Neuronal stem cell (in vitro differentiated cells): ENCODE measurements at regions not wholly inside any gene's neighbourhood (a gene's known extent, or its start where the extent isn't known, plus 50 kb on each side); places are given as distances from the start of the nearest gene placed in this dataset.

Experiments
- DNase-seq: peaks from one replicate; pipeline ENCODE4 v3.0.0-alpha.2; 2013; ENCODE audit warnings: low spot score
- H2AFZ ChIP-seq: one replicate; pipeline ENCODE4 v1.6.1; 2013; ENCODE audit warnings: mild to moderate bottlenecking, low read length, inconsistent platforms
- H2AK5ac ChIP-seq: 2 replicates; pipeline ENCODE4 v1.6.1; 2013; ENCODE audit warnings: low read depth, mild to moderate bottlenecking, inconsistent platforms, low read length, moderate library complexity, mixed read lengths
- H2BK120ac ChIP-seq: 2 replicates; pipeline ENCODE4 v1.6.1; 2013; ENCODE audit warnings: low read depth, mild to moderate bottlenecking, inconsistent platforms, low read length, moderate library complexity, mixed read lengths
- H2BK12ac ChIP-seq: one replicate; pipeline ENCODE4 v1.6.1; 2013; ENCODE audit warnings: low read length, inconsistent platforms
- H2BK15ac ChIP-seq: 2 replicates; pipeline ENCODE4 v1.6.1; 2013; ENCODE audit warnings: mild to moderate bottlenecking, low read length, inconsistent platforms, mixed read lengths
- H2BK5ac ChIP-seq: one replicate; pipeline ENCODE4 v1.6.1; 2013; ENCODE audit warnings: inconsistent platforms, mild to moderate bottlenecking, low read length, moderate library complexity
- H3K14ac ChIP-seq: one replicate; pipeline ENCODE4 v1.6.1; 2013; ENCODE audit warnings: low read length, inconsistent platforms
- H3K18ac ChIP-seq: 2 replicates; pipeline ENCODE4 v1.6.1; 2013; ENCODE audit warnings: low read length, inconsistent platforms
- H3K23ac ChIP-seq: 2 replicates; pipeline ENCODE4 v1.6.1; 2013; ENCODE audit warnings: low read depth, mild to moderate bottlenecking, mixed read lengths, low read length, inconsistent platforms; ENCODE audit not compliant: poor library complexity
- H3K27ac ChIP-seq: replicated peaks from 3 replicates; pipeline ENCODE4 v1.5.1; 2013; ENCODE audit warnings: low read length, inconsistent platforms
- H3K27me3 ChIP-seq, 3 experiments: 2 replicates each; pipeline ENCODE4 v1.6.1; 2013; ENCODE audit warnings: low read length in 3 of 3, mild to moderate bottlenecking in 2 of 3, inconsistent platforms in 1 of 3, low read depth in 1 of 3, mixed read lengths in 1 of 3, moderate library complexity in 1 of 3; ENCODE audit not compliant: control insufficient read depth in 3 of 3, insufficient read depth in 3 of 3
- H3K36me3 ChIP-seq, 2 donors: replicated peaks in 1 of 2; 2 replicates each; pipeline ENCODE4 v1.6.1; 2013; ENCODE audit warnings: low read length in 2 of 2; ENCODE audit not compliant: control insufficient read depth in 2 of 2, insufficient read depth in 2 of 2
- H3K4ac ChIP-seq: 2 replicates; pipeline ENCODE4 v1.6.1; 2013; ENCODE audit warnings: inconsistent platforms, mild to moderate bottlenecking, low read length, moderate library complexity
- H3K4me1 ChIP-seq, 2 donors: 1 replicate in 1 of 2; 2 replicates in 1 of 2; pipeline ENCODE4 v1.6.1; 2013; ENCODE audit warnings: low read length in 2 of 2, low read depth in 1 of 2; ENCODE audit not compliant: control insufficient read depth in 2 of 2, insufficient read depth in 1 of 2
- H3K4me2 ChIP-seq: one replicate; pipeline ENCODE4 v1.6.1; 2013; ENCODE audit warnings: mild to moderate bottlenecking, low read length, inconsistent platforms; ENCODE audit not compliant: insufficient read depth, poor library complexity, severe bottlenecking
- H3K4me3 ChIP-seq, 2 donors: 2 replicates each; pipeline ENCODE4 v1.5.1; 2013; ENCODE audit warnings: low read length in 2 of 2, mild to moderate bottlenecking in 2 of 2, inconsistent platforms in 1 of 2, moderate library complexity in 1 of 2
- H3K79me1 ChIP-seq: one replicate; pipeline ENCODE4 v1.6.1; 2013; ENCODE audit warnings: low read depth, mild to moderate bottlenecking, inconsistent platforms, low read length, moderate library complexity
- H3K9ac ChIP-seq: one replicate; pipeline ENCODE4 v1.6.1; 2013; ENCODE audit warnings: mild to moderate bottlenecking, low read depth, low read length, inconsistent platforms; ENCODE audit not compliant: poor library complexity
- H3K9me3 ChIP-seq, 2 donors: replicated peaks in 1 of 2; 2 replicates each; pipeline versions ENCODE3 to v1.6.1; 2013; ENCODE audit warnings: low read length in 2 of 2, mild to moderate bottlenecking in 2 of 2, inconsistent platforms in 1 of 2, low read depth in 1 of 2, mixed read lengths in 1 of 2, moderate library complexity in 1 of 2; ENCODE audit not compliant: control insufficient read depth in 2 of 2, insufficient read depth in 1 of 2
- H4K8ac ChIP-seq: one replicate; pipeline ENCODE4 v1.6.1; 2013; ENCODE audit warnings: low read depth, mild to moderate bottlenecking, inconsistent platforms, low read length, moderate library complexity
- H4K91ac ChIP-seq: one replicate; pipeline ENCODE4 v1.6.1; 2013; ENCODE audit warnings: low read length, low read depth, mild to moderate bottlenecking, inconsistent platforms; ENCODE audit not compliant: poor library complexity
- WGBS, 2 donors: extraction: QIAGEN DNeasy Blood & Tissue Kit; methylation state at CpG; one replicate each; pipeline ENCODE4 v1.1.7; 2013; ENCODE audit warnings: missing lambda C conversion rate in 2 of 2, mixed read lengths in 1 of 2; ENCODE audit not compliant: insufficient read length in 2 of 2, insufficient replicate concordance in 1 of 2; ENCODE audit errors: extremely low coverage in 2 of 2; 5-methylcytosine and 5-hydroxymethylcytosine counted together

GRCh38 chr2:62284980-62285379 lies 89.1 kb downstream of the B3GNT2 start:
- no peak overlapping the region for H3K9ac ChIP-seq
- H3K27me3 ChIP-seq, result no peaks in the 10 kb centered on the region
- no peak overlapping the region for H4K8ac ChIP-seq
- no peak overlapping the region for H4K91ac ChIP-seq
- no peaks in the 10 kb centered on the region for H3K4me1 ChIP-seq
- no peak overlapping the region for H3K27ac ChIP-seq
- H3K18ac ChIP-seq, result no peak overlapping the region
- H3K23ac ChIP-seq, result no peak overlapping the region
- H2BK5ac ChIP-seq, result no peak overlapping the region
- no peak overlapping the region for H2BK120ac ChIP-seq
- H3K9me3 ChIP-seq, result peaks cover 0 to 4% of the 10 kb centered on the region in 2 donors
- no peaks in the 10 kb centered on the region for H3K79me1 ChIP-seq
- H3K4me3 ChIP-seq, result no peak overlapping the region
- no peak overlapping the region for H3K4ac ChIP-seq
- H2AK5ac ChIP-seq, result no peak overlapping the region
- DNase-seq, result no peak
- H3K36me3 ChIP-seq, result no peaks in the 10 kb centered on the region
- no peak overlapping the region for H3K14ac ChIP-seq
- H2AFZ ChIP-seq, result no peak overlapping the region
- no peak overlapping the region for H3K4me2 ChIP-seq
- H2BK12ac ChIP-seq, result no peak overlapping the region
- no peak overlapping the region for H2BK15ac ChIP-seq
- no CpG with 5 or more reads among the region's 4 CpGs for WGBS, 2 donors

- no peak overlapping the region for H2AFZ ChIP-seq
- no peak for DNase-seq
- no peaks in the 10 kb centered on the region for H3K79me1 ChIP-seq
- H3K23ac ChIP-seq, result no peak overlapping the region
- no peak overlapping the region for H2BK12ac ChIP-seq
- H3K27ac ChIP-seq, result no peak overlapping the region
- no peak overlapping the region for H3K4ac ChIP-seq
- H2AK5ac ChIP-seq, result no peak overlapping the region
- H3K4me2 ChIP-seq, result no peak overlapping the region
- no peak overlapping the region for H4K8ac ChIP-seq
- H3K14ac ChIP-seq, result no peak overlapping the region
- H3K36me3 ChIP-seq, result no peaks in the 10 kb centered on the region
- H3K9ac ChIP-seq, result no peak overlapping the region
- H3K18ac ChIP-seq, result no peak overlapping the region
- whole genome bisulfite sequencing, 2 donors, result no CpG with 5 or more reads among the region's 2 CpGs
- H2BK15ac ChIP-seq, result no peak overlapping the region
- no peaks in the 10 kb centered on the region for H3K4me1 ChIP-seq
- H3K4me3 ChIP-seq, result no peak overlapping the region
- no peaks in the 10 kb centered on the region for H3K27me3 ChIP-seq
- H2BK5ac ChIP-seq, result no peak overlapping the region
- peaks cover 0 to 4% of the 10 kb centered on the region in 2 donors for H3K9me3 ChIP-seq
- no peak overlapping the region for H4K91ac ChIP-seq
- no peak overlapping the region for H2BK120ac ChIP-seq
Measured at GRCh38 chr2:62284471-62284870, 88.6 kb downstream of the B3GNT2 start.

DNA sequence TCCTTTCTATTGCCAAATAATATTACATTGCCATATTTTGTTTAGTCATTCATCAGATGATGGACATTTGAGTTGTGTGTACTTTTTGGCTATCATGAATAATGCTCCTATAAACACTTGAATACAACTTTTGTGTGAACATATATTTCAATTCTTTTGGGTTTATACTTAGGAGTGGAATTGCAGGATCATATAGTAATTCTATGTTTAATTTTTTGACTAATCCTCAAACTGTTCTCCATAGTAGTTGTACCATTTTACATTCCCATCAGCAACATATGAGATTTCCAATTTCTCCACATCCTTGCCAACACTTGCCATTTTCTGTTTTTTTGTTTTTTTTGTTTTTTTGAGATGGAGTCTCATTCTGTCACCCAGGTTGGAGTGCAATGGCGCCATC lies 87.2 kb downstream of the B3GNT2 start:
- H3K9me3 ChIP-seq, result peaks cover 2 to 5% of the 10 kb centered on the region in 2 donors
- H3K4me2 ChIP-seq, result no peak overlapping the region
- H2BK15ac ChIP-seq, result no peak overlapping the region
- no peak overlapping the region for H2BK5ac ChIP-seq
- H3K9ac ChIP-seq, result no peak overlapping the region
- no peak overlapping the region for H3K4me3 ChIP-seq
- no peak overlapping the region for H3K4ac ChIP-seq
- DNase-seq, result no peak
- WGBS, 2 donors, result no CpG with 5 or more reads among the region's 1 CpG
- no peak overlapping the region for H2AFZ ChIP-seq
- no peak overlapping the region for H4K8ac ChIP-seq
- no peaks in the 10 kb centered on the region for H3K27me3 ChIP-seq
- H3K79me1 ChIP-seq, result no peaks in the 10 kb centered on the region
- no peak overlapping the region for H2AK5ac ChIP-seq
- H3K14ac ChIP-seq, result no peak overlapping the region
- H3K23ac ChIP-seq, result no peak overlapping the region
- H3K36me3 ChIP-seq, result no peaks in the 10 kb centered on the region
- no peak overlapping the region for H4K91ac ChIP-seq
- no peaks in the 10 kb centered on the region for H3K4me1 ChIP-seq
- no peak overlapping the region for H2BK12ac ChIP-seq
- no peak overlapping the region for H3K18ac ChIP-seq
- H3K27ac ChIP-seq, result no peak overlapping the region
- H2BK120ac ChIP-seq, result no peak overlapping the region

DNA sequence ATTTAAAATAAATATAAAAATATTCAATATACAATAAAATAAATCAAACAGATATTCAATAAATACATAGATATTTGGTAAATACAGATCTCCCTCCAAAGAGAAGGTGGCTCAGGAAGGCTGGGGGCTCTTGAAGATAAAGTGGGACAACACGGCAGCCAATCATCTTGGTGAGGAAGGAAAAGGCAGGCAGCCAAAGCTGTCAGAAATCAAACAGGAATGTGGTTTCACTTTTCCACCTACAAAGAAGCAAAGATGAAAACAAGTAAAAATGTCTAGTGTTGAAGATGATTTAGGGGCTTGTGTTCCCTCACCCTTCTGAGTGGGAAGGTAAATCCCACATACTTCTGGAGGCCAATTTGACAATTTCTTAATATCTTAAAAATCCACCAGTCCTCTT lies 85.7 kb downstream of the B3GNT2 start:
- H2BK5ac ChIP-seq, result no peak overlapping the region
- H3K4me3 ChIP-seq, result no peak overlapping the region
- H3K4ac ChIP-seq, result no peak overlapping the region
- no peak overlapping the region for H2AK5ac ChIP-seq
- no peak overlapping the region for H3K9ac ChIP-seq
- H3K79me1 ChIP-seq, result no peaks in the 10 kb centered on the region
- H2BK120ac ChIP-seq, result no peak overlapping the region
- WGBS, 2 donors, result no CpG with 5 or more reads among the region's 1 CpG
- H3K27me3 ChIP-seq, result no peaks in the 10 kb centered on the region
- no peaks in the 10 kb centered on the region for H3K36me3 ChIP-seq
- H3K9me3 ChIP-seq, result peaks cover 8 to 9% of the 10 kb centered on the region in 2 donors
- H4K91ac ChIP-seq, result no peak overlapping the region
- H3K14ac ChIP-seq, result no peak overlapping the region
- H2AFZ ChIP-seq, result no peak overlapping the region
- H2BK12ac ChIP-seq, result no peak overlapping the region
- no peak overlapping the region for H3K23ac ChIP-seq
- DNase-seq, result no peak
- H3K4me1 ChIP-seq, result no peaks in the 10 kb centered on the region
- no peak overlapping the region for H3K4me2 ChIP-seq
- no peak overlapping the region for H3K27ac ChIP-seq
- H4K8ac ChIP-seq, result no peak overlapping the region
- H3K18ac ChIP-seq, result no peak overlapping the region
- H2BK15ac ChIP-seq, result no peak overlapping the region
